Gastroesophageal sphincter (tissue), 4 donors: ENCODE measurements at regions not wholly inside any gene's neighbourhood (a gene's known extent, or its start where the extent isn't known, plus 50 kb on each side); places are given as distances from the start of the nearest gene placed in this dataset.

Source experiments
- ATAC-seq: fragments of 150-250 bp; one replicate; pipeline ENCODE4 v1.9.1; 2016; ENCODE audit warnings: mild to moderate bottlenecking, moderate library complexity
- H3K27ac ChIP-seq, 4 donors: fragments of 200-600 bp; sonication (generic) in 3 of 4; 1 replicate in 3 of 4; 2 replicates in 1 of 4; pipeline ENCODE4 v1.5.1; 2016 to 2019
- H3K27me3 ChIP-seq: fragments of 200-600 bp; sonication (generic); one replicate; pipeline ENCODE4 v1.5.1; 2019
- H3K36me3 ChIP-seq, 2 donors: fragments of 200-600 bp; sonication (generic); one replicate each; pipeline ENCODE4 v1.5.1; 2019; ENCODE audit warnings: control low read depth in 1 of 2
- H3K4me1 ChIP-seq, 3 donors: fragments of 200-600 bp; sonication (generic); 1 replicate in 2 of 3; 2 replicates in 1 of 3; pipeline ENCODE4 v1.5.1; 2016 to 2019; ENCODE audit warnings: control low read depth in 2 of 3
- H3K4me3 ChIP-seq, 2 donors: fragments of 200-600 bp; sonication (generic); one replicate each; pipeline ENCODE4 v1.5.1; 2019; ENCODE audit warnings: mild to moderate bottlenecking in 1 of 2, moderate library complexity in 1 of 2
- H3K9me3 ChIP-seq, 3 donors: fragments of 200-600 bp; sonication (generic); one replicate each; pipeline ENCODE4 v1.5.1; 2017 to 2019; ENCODE audit warnings: control low read depth in 2 of 3
- CTCF ChIP-seq, 4 experiments: fragments of 200-600 bp in 2 of 4; fragments of 450-650 bp in 2 of 4; sonication (generic) in 1 of 4; IDR thresholded peaks; one replicate each; pipeline ENCODE4 v1.5.1; 2017 to 2019; ENCODE audit warnings: antibody characterized with exemption in 4 of 4, mild to moderate bottlenecking in 2 of 4, moderate library complexity in 2 of 4
- EP300 ChIP-seq: sonication (generic); formaldehyde crosslinking; IDR thresholded peaks from one replicate; pipeline ENCODE4 v1.6.1; 2017; ENCODE audit warnings: antibody characterized with exemption, mild to moderate bottlenecking
- POLR2A ChIP-seq, 2 donors: fragments of 450-650 bp; IDR thresholded peaks; one replicate each; pipeline ENCODE4 v1.6.1; 2017; ENCODE audit warnings: antibody characterized with exemption in 2 of 2, mild to moderate bottlenecking in 2 of 2, moderate library complexity in 1 of 2
- POLR2AphosphoS5 ChIP-seq: sonication (generic); formaldehyde crosslinking; IDR thresholded peaks from one replicate; pipeline ENCODE4 v1.6.1; 2017; ENCODE audit warnings: antibody characterized with exemption
- WGBS, 2 donors: methylation state at CpG; one replicate each; pipeline ENCODE4 v1.1.5; 2018; ENCODE audit warnings: low coverage in 1 of 2; 5-methylcytosine and 5-hydroxymethylcytosine counted together

DNA sequence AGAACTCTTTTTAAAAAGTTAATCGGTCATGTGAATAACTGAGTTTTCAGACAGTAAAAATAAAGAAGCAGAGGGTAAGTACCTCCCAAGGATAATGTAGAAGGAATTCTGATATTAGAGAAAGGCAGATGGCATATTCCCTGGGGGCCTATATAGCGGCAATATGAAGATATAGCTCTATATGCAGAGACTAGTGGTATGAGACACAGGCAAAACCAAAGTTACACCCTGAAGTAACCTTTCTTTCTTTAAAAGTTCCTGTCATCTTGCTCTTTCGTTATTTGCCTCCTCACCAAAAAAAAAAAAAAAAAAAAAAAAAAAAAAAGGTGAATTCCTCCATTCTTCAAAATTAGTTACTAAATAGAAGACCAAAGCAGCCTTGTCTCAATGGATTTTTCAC lies 76.2 kb upstream of the ARHGAP32 start:
- Histone ChIP-seq H3K36me3 (no peaks in the 10 kb centered on the region), H3K4me3 (no peak overlapping the region), H3K27ac (no peak overlapping the region), H3K9me3 (no peaks in the 10 kb centered on the region), H3K27me3 (no peaks in the 10 kb centered on the region), H3K4me1 (peaks cover 0 to 1% (median 0%) of the 10 kb centered on the region in 3 donors)
- ATAC-seq, result no peak
- WGBS, 2 donors, result 86 to 92% methylated on average over 3 of the region's 3 CpGs
- TF ChIP-seq POLR2AphosphoS5, result no peak
- no peak for TF ChIP-seq CTCF (IDR thresholded peaks at IDR 0.05)
- no peak for TF ChIP-seq POLR2A (IDR thresholded peaks at IDR 0.05)
- no peak for TF ChIP-seq EP300

DNA sequence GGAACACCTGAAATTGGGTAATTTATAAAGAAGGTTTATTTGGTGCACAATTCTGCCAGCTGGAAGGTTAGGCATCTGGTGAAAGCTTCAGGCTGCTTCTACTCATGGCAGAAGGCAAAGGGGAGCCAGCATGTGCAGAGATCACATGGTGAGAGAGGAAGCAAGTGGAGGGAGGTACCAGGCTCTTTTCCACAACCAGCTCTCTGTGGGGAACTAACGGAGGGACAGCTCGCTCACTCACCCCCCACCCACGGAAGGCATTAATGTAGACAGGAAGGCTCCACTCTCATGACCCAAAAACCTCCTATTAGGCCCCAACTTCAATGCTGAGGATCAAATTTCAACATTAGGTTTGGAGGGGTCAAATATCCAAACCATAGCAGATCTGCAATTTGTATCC lies 75.6 kb upstream of the ARHGAP32 start:
- Histone ChIP-seq H3K36me3 (no peaks in the 10 kb centered on the region), H3K4me3 (no peak overlapping the region), H3K9me3 (no peaks in the 10 kb centered on the region), H3K27me3 (no peaks in the 10 kb centered on the region), H3K27ac (no peak overlapping the region), H3K4me1 (peaks cover 0 to 2% (median 0%) of the 10 kb centered on the region in 3 donors)
- TF ChIP-seq CTCF (IDR thresholded peaks at IDR 0.05) (no peak), EP300 (no peak), POLR2AphosphoS5 (no peak), POLR2A (IDR thresholded peaks at IDR 0.05) (no peak)
- ATAC-seq, result no peak
- WGBS, 2 donors, result 52% methylated on average over 3 of the region's 3 CpGs; no CpG with 5 or more reads in 1 of the 2 donors

DNA sequence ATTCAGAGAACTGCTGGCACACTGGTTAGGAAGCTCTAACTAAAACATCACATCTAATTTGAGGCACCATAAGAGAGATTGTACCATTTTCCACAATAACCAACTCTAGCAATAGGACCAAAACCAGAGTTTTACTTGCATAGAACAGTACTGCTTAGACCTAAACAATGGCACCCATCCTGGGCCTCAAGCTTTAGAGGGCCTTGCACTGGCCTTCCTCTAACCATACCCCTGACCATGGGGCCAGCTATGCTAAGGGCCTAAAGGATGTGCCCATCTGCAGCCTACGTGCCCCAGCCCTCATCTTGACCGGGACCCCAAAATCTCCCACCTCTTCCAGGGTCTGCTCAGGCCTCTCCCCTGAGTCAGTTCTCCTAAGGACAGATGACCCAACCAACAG lies 74.4 kb upstream of the ARHGAP32 start:
- H3K27ac ChIP-seq, result no peak overlapping the region

DNA sequence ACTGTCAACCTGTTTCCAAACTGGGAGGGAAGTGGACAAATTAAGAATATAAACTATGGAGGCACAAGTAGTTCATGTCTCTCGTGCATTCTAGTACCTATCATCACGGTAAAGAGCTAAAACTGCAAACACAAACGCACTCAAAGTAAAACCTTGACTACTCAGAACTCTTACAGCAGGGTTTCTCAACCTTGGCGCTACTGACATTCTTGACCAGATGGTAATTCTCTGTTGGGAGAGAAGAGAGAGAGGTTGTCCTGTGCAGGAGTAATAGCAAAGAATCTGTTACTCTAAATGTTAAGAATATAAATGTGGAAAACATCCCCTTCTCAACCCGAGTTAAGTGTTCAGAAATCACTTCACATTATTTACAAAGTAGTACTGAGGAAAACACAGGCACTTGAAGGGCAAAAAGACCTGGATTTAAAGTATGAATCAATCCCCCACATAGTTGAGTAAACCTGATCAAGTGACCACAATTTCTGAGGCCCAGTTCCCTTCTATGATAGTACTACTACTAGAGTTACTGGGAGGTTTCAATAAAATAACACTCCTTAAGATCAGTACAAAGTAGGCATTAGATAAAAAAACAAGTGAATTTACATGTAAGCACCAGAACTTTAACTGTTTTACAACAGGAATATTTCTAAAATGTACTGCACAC lies 73.1 kb upstream of the ARHGAP32 start:
- no peak overlapping the region for H3K4me3 ChIP-seq
- 64 to 76% methylated on average over 4 to 5 of the region's 5 CpGs for whole genome bisulfite sequencing, 2 donors
- no peak for TF ChIP-seq EP300
- no peak for TF ChIP-seq POLR2A (IDR thresholded peaks at IDR 0.05)
- TF ChIP-seq CTCF (IDR thresholded peaks at IDR 0.05), result no peak
- no peak for TF ChIP-seq POLR2AphosphoS5
- H3K4me1 ChIP-seq, result peaks cover 0 to 20% (median 0%) of the 10 kb centered on the region in 3 donors
- no peaks in the 10 kb centered on the region for H3K27me3 ChIP-seq
- no peak for ATAC-seq
- no peak overlapping the region for H3K27ac ChIP-seq
- no peaks in the 10 kb centered on the region for H3K9me3 ChIP-seq
- H3K36me3 ChIP-seq, result no peaks in the 10 kb centered on the region

More for the DNA sequence above, 74.4 kb upstream of the ARHGAP32 start:
- Histone ChIP-seq H3K27me3 (no peaks in the 10 kb centered on the region), H3K4me1 (peaks cover 0 to 12% (median 0%) of the 10 kb centered on the region in 3 donors), H3K36me3 (no peaks in the 10 kb centered on the region), H3K9me3 (no peaks in the 10 kb centered on the region), H3K4me3 (no peak overlapping the region)
- no peak for TF ChIP-seq EP300
- TF ChIP-seq POLR2A (IDR thresholded peaks at IDR 0.05), result no peak
- TF ChIP-seq CTCF (IDR thresholded peaks at IDR 0.05), result no peak
- TF ChIP-seq POLR2AphosphoS5, result no peak
- no peak for ATAC-seq
- 100% methylated on average over 1 to 2 of the region's 2 CpGs for WGBS, 2 donors

- peaks cover 0 to 20% (median 0%) of the 10 kb centered on the region in 3 donors for H3K4me1 ChIP-seq
- ATAC-seq, result no peak
- H3K27ac ChIP-seq, result no peak overlapping the region
- H3K4me3 ChIP-seq, result no peak overlapping the region
- no peaks in the 10 kb centered on the region for H3K27me3 ChIP-seq
- H3K36me3 ChIP-seq, result no peaks in the 10 kb centered on the region
- no peak for TF ChIP-seq POLR2AphosphoS5
- no peak for TF ChIP-seq CTCF (IDR thresholded peaks at IDR 0.05)
- TF ChIP-seq POLR2A (IDR thresholded peaks at IDR 0.05), result no peak
- no peak for TF ChIP-seq EP300
- WGBS, 2 donors, result 100% methylated on average over 2 of the region's 2 CpGs
- no peaks in the 10 kb centered on the region for H3K9me3 ChIP-seq
Observed at GRCh38 chr11:129264114-129264513, 72.0 kb upstream of the ARHGAP32 start.
